DND-41 (cell line): ENCODE measurements at regions not wholly inside any gene's neighbourhood (a gene's known extent, or its start where the extent isn't known, plus 50 kb on each side); places are given as distances from the start of the nearest gene placed in this dataset.

ENCODE experiments used
- ATAC-seq: fragments of 200-7000 bp; cut with Tn5 transposase; 3 replicates; pipeline ENCODE4 v1.9.1; 2021; ENCODE audit warnings: low read depth; ENCODE audit not compliant: insufficient read depth
- DNase-seq: peaks from one replicate; pipeline ENCODE4 v3.0.0-alpha.2; 2020
- H2AFZ ChIP-seq: 2 replicates; pipeline ENCODE4 v1.6.0; 2012; ENCODE audit warnings: low read depth, low read length
- H3K27ac ChIP-seq: 2 replicates; pipeline ENCODE4 v1.5.1; 2012; ENCODE audit warnings: low read length, inconsistent platforms
- H3K27me3 ChIP-seq: fragments of 200-600 bp; sonication (generic); 2 replicates; pipeline ENCODE4 v1.6.0; 2012; ENCODE audit warnings: low read length, mild to moderate bottlenecking, inconsistent platforms; ENCODE audit not compliant: insufficient read depth, poor library complexity
- H3K36me3 ChIP-seq: 2 replicates; pipeline ENCODE4 v1.5.1; 2012; ENCODE audit warnings: low read length, inconsistent platforms; ENCODE audit not compliant: insufficient read depth
- H3K4me1 ChIP-seq: 2 replicates; pipeline ENCODE4 v1.5.1; 2012; ENCODE audit warnings: mild to moderate bottlenecking, low read length; ENCODE audit not compliant: insufficient read depth
- H3K4me2 ChIP-seq: 2 replicates; pipeline ENCODE4 v1.6.0; 2012; ENCODE audit warnings: mild to moderate bottlenecking, moderate library complexity, low read length, inconsistent platforms; ENCODE audit not compliant: insufficient read depth
- H3K4me3 ChIP-seq, 2 experiments: fragments of 200-600 bp in 1 of 2; shearing (Covaris generic) in 1 of 2; 2 replicates each; pipeline ENCODE4 v1.5.1; 2012 to 2016; ENCODE audit warnings: inconsistent platforms in 2 of 2, low read length in 2 of 2, mild to moderate bottlenecking in 2 of 2, low read depth in 1 of 2, moderate library complexity in 1 of 2
- H3K79me2 ChIP-seq: 2 replicates; pipeline ENCODE4 v1.6.0; 2012; ENCODE audit warnings: low read length, inconsistent platforms; ENCODE audit not compliant: insufficient read depth
- H3K9ac ChIP-seq: 2 replicates; pipeline ENCODE4 v1.6.0; 2012; ENCODE audit warnings: low read depth, mild to moderate bottlenecking, inconsistent platforms, low read length, moderate library complexity
- H3K9me3 ChIP-seq: 2 replicates; pipeline ENCODE4 v1.5.1; 2012; ENCODE audit warnings: low read length, moderate library complexity, mild to moderate bottlenecking, inconsistent platforms; ENCODE audit not compliant: insufficient read depth, severe bottlenecking
- H4K20me1 ChIP-seq: 2 replicates; pipeline ENCODE4 v1.6.0; 2012; ENCODE audit warnings: low read length; ENCODE audit not compliant: insufficient read depth
- CTCF ChIP-seq: IDR thresholded peaks from 2 replicates; pipeline ENCODE4 v1.5.1; 2012; ENCODE audit warnings: borderline replicate concordance, low read length, moderate library complexity, mild to moderate bottlenecking; ENCODE audit not compliant: poor library complexity, severe bottlenecking; ENCODE audit errors: extremely low read depth
- EZH2 ChIP-seq: IDR thresholded peaks from 3 replicates; pipeline ENCODE4 v1.6.1; 2012; ENCODE audit warnings: borderline replicate concordance, low read depth, mild to moderate bottlenecking, moderate library complexity, low read length, inconsistent platforms; ENCODE audit not compliant: severe bottlenecking

- Histone ChIP-seq H3K27ac (no peak overlapping the region), H4K20me1 (no peaks in the 10 kb centered on the region), H3K4me1 (no peaks in the 10 kb centered on the region), H3K36me3 (no peaks in the 10 kb centered on the region), H3K27me3 (no peaks in the 10 kb centered on the region), H3K79me2 (no peaks in the 10 kb centered on the region), H3K9ac (no peak overlapping the region), H2AFZ (no peak overlapping the region), H3K4me3 (no peak overlapping the region), H3K4me2 (no peak overlapping the region), H3K9me3 (no peaks in the 10 kb centered on the region)
- DNase-seq (no peak), ATAC-seq (no peak)
- TF ChIP-seq CTCF (no peak), EZH2 (no peak)
These were observed 639.6 kb downstream of the EPHA7 start for GRCh38 chr6:92779746-92780145.

- H3K4me3 ChIP-seq = no peak overlapping the region
- ATAC-seq (peak; percentile 40; the same call in 1 of the 3 replicates), DNase-seq (no peak)
- H2AFZ ChIP-seq = no peak overlapping the region
- H3K9ac ChIP-seq = no peak overlapping the region
- H3K36me3 ChIP-seq = no peaks in the 10 kb centered on the region
- no peaks in the 10 kb centered on the region for H3K27me3 ChIP-seq
- no peaks in the 10 kb centered on the region for H3K4me1 ChIP-seq
- H3K9me3 ChIP-seq = no peaks in the 10 kb centered on the region
- no peak overlapping the region for H3K4me2 ChIP-seq
- TF ChIP-seq CTCF (peak; percentile 47), EZH2 (no peak)
- no peaks in the 10 kb centered on the region for H4K20me1 ChIP-seq
- no peak overlapping the region for H3K27ac ChIP-seq
- no peaks in the 10 kb centered on the region for H3K79me2 ChIP-seq
These were observed 642.1 kb downstream of the EPHA7 start for GRCh38 chr6:92777146-92777740.

- TF ChIP-seq EZH2 (no peak), CTCF (no peak)
- Histone ChIP-seq H3K27ac (no peak overlapping the region), H3K36me3 (no peaks in the 10 kb centered on the region), H3K79me2 (no peaks in the 10 kb centered on the region), H3K27me3 (no peaks in the 10 kb centered on the region), H3K9me3 (no peaks in the 10 kb centered on the region), H3K4me3 (no peak overlapping the region), H3K4me1 (no peaks in the 10 kb centered on the region), H4K20me1 (no peaks in the 10 kb centered on the region), H3K9ac (no peak overlapping the region), H2AFZ (no peak overlapping the region), H3K4me2 (no peak overlapping the region)
- DNase-seq (no peak), ATAC-seq (no peak)
These were observed 648.8 kb downstream of the EPHA7 start for GRCh38 chr6:92770540-92770939.

GRCh38 chr6:92767101-92767500, 652.3 kb downstream of the EPHA7 start:
- Histone ChIP-seq H3K27ac (no peak overlapping the region), H3K4me2 (no peak overlapping the region), H3K36me3 (no peaks in the 10 kb centered on the region), H4K20me1 (no peaks in the 10 kb centered on the region), H3K27me3 (no peaks in the 10 kb centered on the region), H3K9me3 (no peaks in the 10 kb centered on the region), H3K9ac (no peak overlapping the region), H2AFZ (no peak overlapping the region), H3K79me2 (no peaks in the 10 kb centered on the region), H3K4me3 (no peak overlapping the region), H3K4me1 (no peaks in the 10 kb centered on the region)
- TF ChIP-seq EZH2 = no peak
- TF ChIP-seq CTCF = no peak
- ATAC-seq (no peak), DNase-seq (no peak)
